Retinal pigment epithelial cell (primary cell): ENCODE measurements at regions not wholly inside any gene's neighbourhood (a gene's known extent, or its start where the extent isn't known, plus 50 kb on each side); places are given as distances from the start of the nearest gene placed in this dataset.

Source experiments
- DNase-seq: peaks from one replicate; pipeline ENCODE4 v3.0.0-alpha.2; 2010; ENCODE audit warnings: low read depth
- H3K4me3 ChIP-seq: 2 replicates; pipeline ENCODE4 v1.5.1; 2011; ENCODE audit warnings: mild to moderate bottlenecking, low read length, control low read depth, moderate library complexity
- TF ChIP-seq, protein P1 (sequence below): conservative IDR thresholded peaks from 2 replicates; pipeline ENCODE4 v1.5.1; 2011; ENCODE audit warnings: low read depth, low read length, control low read depth, inconsistent platforms

DNA sequence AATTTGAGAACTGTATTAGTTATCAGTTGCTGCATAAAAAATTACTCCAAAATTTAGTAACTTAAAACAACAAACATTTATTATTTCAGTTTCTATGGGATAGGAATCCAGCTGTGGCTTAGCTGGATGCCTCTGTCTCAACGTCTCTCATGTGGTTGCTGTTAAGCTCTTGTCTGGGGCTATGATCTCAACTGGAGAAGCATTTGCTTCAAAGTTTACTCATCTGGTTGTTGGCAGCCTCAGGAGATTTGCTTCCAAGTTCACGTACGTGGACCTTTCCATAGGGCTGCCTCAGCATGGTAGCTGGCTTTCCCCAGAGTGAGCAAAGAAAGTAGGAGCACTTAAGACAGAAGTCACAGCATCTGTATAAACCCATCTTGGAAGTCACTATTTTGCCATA is 144.9 kb upstream of the SESN3 start:
- H3K4me3 ChIP-seq, result no peak overlapping the region
- no peak for DNase-seq
- TF ChIP-seq, protein P1, sequence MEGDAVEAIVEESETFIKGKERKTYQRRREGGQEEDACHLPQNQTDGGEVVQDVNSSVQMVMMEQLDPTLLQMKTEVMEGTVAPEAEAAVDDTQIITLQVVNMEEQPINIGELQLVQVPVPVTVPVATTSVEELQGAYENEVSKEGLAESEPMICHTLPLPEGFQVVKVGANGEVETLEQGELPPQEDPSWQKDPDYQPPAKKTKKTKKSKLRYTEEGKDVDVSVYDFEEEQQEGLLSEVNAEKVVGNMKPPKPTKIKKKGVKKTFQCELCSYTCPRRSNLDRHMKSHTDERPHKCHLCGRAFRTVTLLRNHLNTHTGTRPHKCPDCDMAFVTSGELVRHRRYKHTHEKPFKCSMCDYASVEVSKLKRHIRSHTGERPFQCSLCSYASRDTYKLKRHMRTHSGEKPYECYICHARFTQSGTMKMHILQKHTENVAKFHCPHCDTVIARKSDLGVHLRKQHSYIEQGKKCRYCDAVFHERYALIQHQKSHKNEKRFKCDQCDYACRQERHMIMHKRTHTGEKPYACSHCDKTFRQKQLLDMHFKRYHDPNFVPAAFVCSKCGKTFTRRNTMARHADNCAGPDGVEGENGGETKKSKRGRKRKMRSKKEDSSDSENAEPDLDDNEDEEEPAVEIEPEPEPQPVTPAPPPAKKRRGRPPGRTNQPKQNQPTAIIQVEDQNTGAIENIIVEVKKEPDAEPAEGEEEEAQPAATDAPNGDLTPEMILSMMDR, result no peak

DNA sequence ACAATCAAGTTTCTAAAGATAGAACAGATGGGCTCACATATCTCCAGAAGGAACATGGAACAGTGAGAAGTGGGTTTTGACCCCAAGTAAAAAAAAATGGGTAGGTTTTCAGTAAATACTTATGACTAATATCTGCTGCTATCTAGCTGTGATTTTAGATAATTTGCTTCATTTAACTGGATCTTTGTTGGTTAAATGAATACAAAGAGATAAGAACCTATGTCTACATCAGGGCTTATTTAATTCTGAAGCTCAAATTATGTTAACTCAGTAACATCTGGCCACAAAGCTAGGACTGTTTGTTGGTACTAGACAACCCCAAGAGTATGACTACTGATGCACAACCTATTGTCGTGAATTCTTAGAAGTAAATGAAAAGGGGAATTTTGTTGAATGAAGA is 144.4 kb upstream of the SESN3 start:
- H3K4me3 ChIP-seq, result no peak overlapping the region
- TF ChIP-seq, protein P1, result no peak
- DNase-seq, result no peak

DNA sequence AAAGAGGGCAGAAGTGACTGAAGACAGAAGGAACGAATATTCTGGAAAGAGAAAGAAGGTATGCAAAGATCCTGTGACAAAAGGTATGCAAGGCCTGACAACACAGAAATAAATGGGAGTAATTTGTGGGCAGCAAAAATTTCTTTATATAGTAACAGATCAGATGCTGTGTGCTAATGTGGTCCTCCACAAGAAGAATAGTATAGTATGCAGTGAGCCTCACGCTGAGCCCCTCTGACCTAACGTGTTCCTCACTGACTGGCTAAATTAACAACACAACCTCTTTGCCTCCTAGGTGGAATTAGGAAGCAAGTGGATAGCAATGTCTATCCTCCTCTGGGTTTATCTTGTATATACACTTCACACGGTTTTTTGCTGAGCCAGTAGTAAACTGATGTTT is 143.1 kb upstream of the SESN3 start:
- TF ChIP-seq, protein P1, result no peak
- no peak for DNase-seq
- H3K4me3 ChIP-seq, result no peak overlapping the region

DNA sequence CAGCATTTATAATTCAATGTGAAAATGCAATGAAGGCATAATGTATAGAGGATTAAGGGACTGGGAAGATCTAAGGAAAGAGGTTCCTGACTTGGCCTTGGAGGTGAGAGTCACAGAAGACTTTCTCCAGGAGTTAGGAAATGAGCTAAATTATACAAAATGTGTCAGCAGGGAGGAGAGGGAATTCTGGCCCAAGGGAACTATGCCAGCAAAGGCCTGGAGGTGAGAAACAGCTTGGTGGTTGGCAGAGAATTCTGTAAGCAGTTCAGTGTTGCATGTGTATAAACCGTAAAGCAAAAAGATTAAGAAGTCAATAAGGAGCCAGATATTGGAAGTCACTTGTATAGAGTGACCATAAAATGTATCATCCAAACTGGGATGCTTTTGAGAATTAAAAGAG is 142.2 kb upstream of the SESN3 start:
- TF ChIP-seq, protein P1, result no peak
- no peak for DNase-seq
- H3K4me3 ChIP-seq, result no peak overlapping the region

DNA sequence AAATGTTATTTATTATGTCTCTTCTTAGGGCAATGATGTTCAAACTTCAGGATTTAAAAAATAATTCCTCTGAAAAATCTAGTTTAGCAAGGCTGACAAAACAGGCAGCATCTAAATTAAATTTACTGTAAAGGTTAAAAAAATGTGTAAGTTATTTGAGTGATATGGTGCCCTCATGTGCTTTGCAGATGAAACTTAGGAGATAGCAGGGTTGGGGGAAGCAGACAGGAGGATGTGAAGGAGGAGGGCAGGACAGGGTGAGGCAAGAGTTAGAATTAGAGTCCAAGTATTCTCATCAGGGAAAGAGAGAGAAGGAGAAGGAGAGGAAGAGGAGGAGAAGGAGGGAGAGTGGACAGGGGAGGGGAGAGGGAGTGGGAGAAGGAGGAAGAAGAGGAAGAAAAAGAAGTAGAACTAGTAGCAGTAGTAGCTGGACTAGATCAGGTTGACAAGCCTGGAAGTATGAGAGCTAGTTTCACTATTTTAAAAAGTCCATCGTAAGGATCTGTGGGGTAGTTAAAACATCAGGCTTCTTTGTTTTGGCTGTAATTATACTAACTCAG is 141.2 kb upstream of the SESN3 start:
- TF ChIP-seq, protein P1, result no peak

DNA sequence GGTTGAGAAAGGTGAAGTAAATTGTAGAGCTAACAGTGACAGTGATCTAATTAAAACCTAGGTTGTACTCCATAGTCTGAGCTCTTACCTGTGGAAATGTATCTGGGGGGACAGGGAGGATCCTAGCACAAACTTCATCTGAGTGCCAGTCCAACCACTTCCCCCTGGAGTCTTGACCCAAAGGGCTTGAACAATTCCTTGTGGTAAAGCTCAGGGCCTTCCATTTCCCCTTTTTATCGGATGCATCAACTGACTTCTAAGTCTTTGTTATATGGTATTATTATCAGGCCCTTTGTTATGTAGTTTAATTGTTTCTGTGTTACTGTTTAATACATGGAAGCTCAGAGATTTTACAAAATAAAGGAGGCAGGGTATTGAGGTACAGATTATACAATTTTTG is 140.2 kb upstream of the SESN3 start:
- no peak for DNase-seq
- no peak overlapping the region for H3K4me3 ChIP-seq
- TF ChIP-seq, protein P1, result no peak

More for the DNA sequence above, 141.2 kb upstream of the SESN3 start:
- no peak overlapping the region for H3K4me3 ChIP-seq
- no peak for DNase-seq

DNA sequence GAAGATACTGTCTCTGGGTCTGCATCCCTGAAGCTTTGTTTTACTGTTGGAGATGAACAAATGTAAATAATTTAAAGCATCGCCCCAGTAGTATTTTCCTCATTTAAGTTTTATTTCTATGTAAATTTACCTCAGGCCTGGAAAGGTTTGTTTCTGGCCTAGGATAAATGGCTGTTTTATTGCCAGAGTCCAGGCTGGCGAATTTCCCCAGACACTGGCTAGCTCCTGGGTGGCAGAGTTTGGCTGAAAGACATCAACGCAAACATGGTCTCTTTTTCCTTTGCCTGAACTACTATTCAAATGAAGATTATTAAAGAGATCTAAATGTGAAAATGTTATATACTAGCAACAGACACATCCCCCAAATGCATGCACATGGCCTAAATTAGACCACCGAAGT is 136.7 kb upstream of the SESN3 start:
- TF ChIP-seq, protein P1, result no peak
- DNase-seq, result no peak
- no peak overlapping the region for H3K4me3 ChIP-seq
